SK-N-SH treated with all-trans-retinoic acid at 6 μM for 48 hours (cell line): ENCODE measurements at regions not wholly inside any gene's neighbourhood (a gene's known extent, or its start where the extent isn't known, plus 50 kb on each side); places are given as distances from the start of the nearest gene placed in this dataset.

Experiments used
- ARNTL ChIP-seq: fragments of 450-650 bp; formaldehyde crosslinking; IDR thresholded peaks from 2 replicates; pipeline ENCODE4 v1.5.0; 2020; ENCODE audit warnings: low read depth, mild to moderate bottlenecking, moderate library complexity, borderline replicate concordance
- BACH2 ChIP-seq: fragments of 250-450 bp; sonication (Bioruptor Pico); IDR thresholded peaks from 2 replicates; pipeline ENCODE4 v1.9.0; 2021; ENCODE audit warnings: mild to moderate bottlenecking, borderline replicate concordance
- ESRRG ChIP-seq: fragments of 250-450 bp; sonication (Bioruptor Pico); IDR thresholded peaks from 2 replicates; pipeline ENCODE4 v1.6.1; 2021; ENCODE audit warnings: mild to moderate bottlenecking
- OSR1 ChIP-seq: fragments of 250-450 bp; sonication (Bioruptor Pico); IDR thresholded peaks from 2 replicates; pipeline ENCODE4 v1.8.0; 2022; ENCODE audit warnings: moderate library complexity, mild to moderate bottlenecking, inconsistent platforms
- PPARA ChIP-seq: fragments of 250-450 bp; sonication (Bioruptor Pico); IDR thresholded peaks from 2 replicates; pipeline ENCODE4 v1.5.0; 2020; ENCODE audit warnings: mild to moderate bottlenecking, borderline replicate concordance
- RARB ChIP-seq: fragments of 250-450 bp; sonication (Bioruptor Pico); IDR thresholded peaks from 2 replicates; pipeline ENCODE4 v1.8.0; 2021; ENCODE audit warnings: mild to moderate bottlenecking, moderate library complexity
- TOX ChIP-seq: fragments of 250-450 bp; sonication (Bioruptor Pico); IDR thresholded peaks from 2 replicates; pipeline ENCODE4 v1.8.0; 2021; ENCODE audit warnings: mild to moderate bottlenecking, moderate library complexity, borderline replicate concordance
- ZFP3 ChIP-seq: fragments of 250-450 bp; sonication (Bioruptor Pico); IDR thresholded peaks from 2 replicates; pipeline ENCODE4 v1.5.0; 2020; ENCODE audit warnings: mild to moderate bottlenecking, moderate library complexity
- ZNF565 ChIP-seq: fragments of 450-650 bp; formaldehyde crosslinking; conservative IDR thresholded peaks from 2 replicates; pipeline ENCODE4 v1.5.0; 2020; ENCODE audit warnings: low read depth, mild to moderate bottlenecking, moderate library complexity
- ZNF8 ChIP-seq: fragments of 450-650 bp; formaldehyde crosslinking; IDR thresholded peaks from 2 replicates; pipeline ENCODE4 v1.5.0; 2020; ENCODE audit warnings: mild to moderate bottlenecking, moderate library complexity
- TF ChIP-seq, protein P1 (sequence below): fragments of 250-450 bp; sonication (Bioruptor Pico); IDR thresholded peaks from 2 replicates; pipeline ENCODE4 v1.8.0; 2020; ENCODE audit warnings: mild to moderate bottlenecking, moderate library complexity, borderline replicate concordance
- TF ChIP-seq, protein P2 (sequence below): fragments of 250-450 bp; sonication (Bioruptor Pico); IDR thresholded peaks from 2 replicates; pipeline ENCODE4 v1.5.0; 2020; ENCODE audit warnings: mild to moderate bottlenecking, moderate library complexity
- TF ChIP-seq, protein P3 (sequence below): fragments of 250-450 bp; sonication (Bioruptor Pico); IDR thresholded peaks from 2 replicates; pipeline ENCODE4 v1.5.1; 2020; ENCODE audit warnings: low read depth, mild to moderate bottlenecking, moderate library complexity
- TF ChIP-seq, protein P4 (sequence below): fragments of 250-450 bp; sonication (Bioruptor Pico); IDR thresholded peaks from 2 replicates; pipeline ENCODE4 v1.5.1; 2021; ENCODE audit warnings: mild to moderate bottlenecking, moderate library complexity

DNA sequence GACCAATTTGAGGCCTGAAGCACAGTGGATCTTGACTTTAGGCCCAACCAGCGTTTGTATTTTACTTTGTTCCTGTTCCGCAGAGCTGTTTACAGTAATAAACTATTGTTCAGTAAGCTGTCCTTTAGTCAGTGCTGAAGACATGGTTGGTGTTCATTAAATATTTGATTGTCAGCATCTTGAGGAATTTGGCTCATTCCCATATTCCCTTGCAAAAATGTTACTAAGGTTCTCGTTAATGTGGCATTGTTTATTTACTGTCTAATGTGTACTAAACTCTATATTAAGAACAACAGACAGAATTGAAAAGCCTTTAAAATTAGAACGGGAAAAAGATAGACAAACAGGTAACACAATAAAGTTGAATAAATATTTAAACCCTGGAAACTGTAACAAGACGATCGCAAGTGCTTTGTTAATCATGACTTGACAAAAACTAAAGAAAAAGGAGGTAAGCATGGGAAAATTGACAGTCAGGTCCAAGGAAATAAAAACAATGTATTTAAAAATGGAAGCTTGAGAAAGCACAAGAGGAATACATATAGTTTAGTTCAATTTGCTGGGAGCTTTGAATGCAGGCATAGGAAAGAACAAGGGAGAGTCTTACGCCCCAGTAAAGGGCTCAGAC, 1060.8 kb upstream of the CRIM1 start:
- no peak for TF ChIP-seq ZFP3 (CRISPR knock-in tag)
- no peak for TF ChIP-seq BACH2 (CRISPR knock-in tag)
- TF ChIP-seq, protein P1, sequence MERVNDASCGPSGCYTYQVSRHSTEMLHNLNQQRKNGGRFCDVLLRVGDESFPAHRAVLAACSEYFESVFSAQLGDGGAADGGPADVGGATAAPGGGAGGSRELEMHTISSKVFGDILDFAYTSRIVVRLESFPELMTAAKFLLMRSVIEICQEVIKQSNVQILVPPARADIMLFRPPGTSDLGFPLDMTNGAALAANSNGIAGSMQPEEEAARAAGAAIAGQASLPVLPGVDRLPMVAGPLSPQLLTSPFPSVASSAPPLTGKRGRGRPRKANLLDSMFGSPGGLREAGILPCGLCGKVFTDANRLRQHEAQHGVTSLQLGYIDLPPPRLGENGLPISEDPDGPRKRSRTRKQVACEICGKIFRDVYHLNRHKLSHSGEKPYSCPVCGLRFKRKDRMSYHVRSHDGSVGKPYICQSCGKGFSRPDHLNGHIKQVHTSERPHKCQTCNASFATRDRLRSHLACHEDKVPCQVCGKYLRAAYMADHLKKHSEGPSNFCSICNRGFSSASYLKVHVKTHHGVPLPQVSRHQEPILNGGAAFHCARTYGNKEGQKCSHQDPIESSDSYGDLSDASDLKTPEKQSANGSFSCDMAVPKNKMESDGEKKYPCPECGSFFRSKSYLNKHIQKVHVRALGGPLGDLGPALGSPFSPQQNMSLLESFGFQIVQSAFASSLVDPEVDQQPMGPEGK (CRISPR knock-in tag): no peak
- TF ChIP-seq PPARA: no peak
- no peak for TF ChIP-seq ZNF8 (CRISPR knock-in tag)
- TF ChIP-seq, protein P2, sequence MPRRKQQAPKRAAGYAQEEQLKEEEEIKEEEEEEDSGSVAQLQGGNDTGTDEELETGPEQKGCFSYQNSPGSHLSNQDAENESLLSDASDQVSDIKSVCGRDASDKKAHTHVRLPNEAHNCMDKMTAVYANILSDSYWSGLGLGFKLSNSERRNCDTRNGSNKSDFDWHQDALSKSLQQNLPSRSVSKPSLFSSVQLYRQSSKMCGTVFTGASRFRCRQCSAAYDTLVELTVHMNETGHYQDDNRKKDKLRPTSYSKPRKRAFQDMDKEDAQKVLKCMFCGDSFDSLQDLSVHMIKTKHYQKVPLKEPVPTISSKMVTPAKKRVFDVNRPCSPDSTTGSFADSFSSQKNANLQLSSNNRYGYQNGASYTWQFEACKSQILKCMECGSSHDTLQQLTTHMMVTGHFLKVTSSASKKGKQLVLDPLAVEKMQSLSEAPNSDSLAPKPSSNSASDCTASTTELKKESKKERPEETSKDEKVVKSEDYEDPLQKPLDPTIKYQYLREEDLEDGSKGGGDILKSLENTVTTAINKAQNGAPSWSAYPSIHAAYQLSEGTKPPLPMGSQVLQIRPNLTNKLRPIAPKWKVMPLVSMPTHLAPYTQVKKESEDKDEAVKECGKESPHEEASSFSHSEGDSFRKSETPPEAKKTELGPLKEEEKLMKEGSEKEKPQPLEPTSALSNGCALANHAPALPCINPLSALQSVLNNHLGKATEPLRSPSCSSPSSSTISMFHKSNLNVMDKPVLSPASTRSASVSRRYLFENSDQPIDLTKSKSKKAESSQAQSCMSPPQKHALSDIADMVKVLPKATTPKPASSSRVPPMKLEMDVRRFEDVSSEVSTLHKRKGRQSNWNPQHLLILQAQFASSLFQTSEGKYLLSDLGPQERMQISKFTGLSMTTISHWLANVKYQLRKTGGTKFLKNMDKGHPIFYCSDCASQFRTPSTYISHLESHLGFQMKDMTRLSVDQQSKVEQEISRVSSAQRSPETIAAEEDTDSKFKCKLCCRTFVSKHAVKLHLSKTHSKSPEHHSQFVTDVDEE (CRISPR knock-in tag): no peak
- TF ChIP-seq, protein P3, sequence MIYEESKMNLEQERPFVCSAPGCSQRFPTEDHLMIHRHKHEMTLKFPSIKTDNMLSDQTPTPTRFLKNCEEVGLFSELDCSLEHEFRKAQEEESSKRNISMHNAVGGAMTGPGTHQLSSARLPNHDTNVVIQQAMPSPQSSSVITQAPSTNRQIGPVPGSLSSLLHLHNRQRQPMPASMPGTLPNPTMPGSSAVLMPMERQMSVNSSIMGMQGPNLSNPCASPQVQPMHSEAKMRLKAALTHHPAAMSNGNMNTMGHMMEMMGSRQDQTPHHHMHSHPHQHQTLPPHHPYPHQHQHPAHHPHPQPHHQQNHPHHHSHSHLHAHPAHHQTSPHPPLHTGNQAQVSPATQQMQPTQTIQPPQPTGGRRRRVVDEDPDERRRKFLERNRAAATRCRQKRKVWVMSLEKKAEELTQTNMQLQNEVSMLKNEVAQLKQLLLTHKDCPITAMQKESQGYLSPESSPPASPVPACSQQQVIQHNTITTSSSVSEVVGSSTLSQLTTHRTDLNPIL: no peak
- TF ChIP-seq OSR1 (CRISPR knock-in tag): no peak
- TF ChIP-seq TOX (CRISPR knock-in tag): no peak
- no peak for TF ChIP-seq RARB (CRISPR knock-in tag)
- TF ChIP-seq ZNF565 (CRISPR knock-in tag): no peak
- TF ChIP-seq, protein P4, sequence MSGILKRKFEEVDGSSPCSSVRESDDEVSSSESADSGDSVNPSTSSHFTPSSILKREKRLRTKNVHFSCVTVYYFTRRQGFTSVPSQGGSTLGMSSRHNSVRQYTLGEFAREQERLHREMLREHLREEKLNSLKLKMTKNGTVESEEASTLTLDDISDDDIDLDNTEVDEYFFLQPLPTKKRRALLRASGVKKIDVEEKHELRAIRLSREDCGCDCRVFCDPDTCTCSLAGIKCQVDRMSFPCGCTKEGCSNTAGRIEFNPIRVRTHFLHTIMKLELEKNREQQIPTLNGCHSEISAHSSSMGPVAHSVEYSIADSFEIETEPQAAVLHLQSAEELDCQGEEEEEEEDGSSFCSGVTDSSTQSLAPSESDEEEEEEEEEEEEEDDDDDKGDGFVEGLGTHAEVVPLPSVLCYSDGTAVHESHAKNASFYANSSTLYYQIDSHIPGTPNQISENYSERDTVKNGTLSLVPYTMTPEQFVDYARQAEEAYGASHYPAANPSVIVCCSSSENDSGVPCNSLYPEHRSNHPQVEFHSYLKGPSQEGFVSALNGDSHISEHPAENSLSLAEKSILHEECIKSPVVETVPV: no peak
- TF ChIP-seq ESRRG (CRISPR knock-in tag): no peak
- TF ChIP-seq ARNTL (CRISPR knock-in tag): no peak
